ENCODE measurements at regions not wholly inside any gene's neighbourhood (a gene's known extent, or its start where the extent isn't known, plus 50 kb on each side); places are given as distances from the start of the nearest gene placed in this dataset.

DNA sequence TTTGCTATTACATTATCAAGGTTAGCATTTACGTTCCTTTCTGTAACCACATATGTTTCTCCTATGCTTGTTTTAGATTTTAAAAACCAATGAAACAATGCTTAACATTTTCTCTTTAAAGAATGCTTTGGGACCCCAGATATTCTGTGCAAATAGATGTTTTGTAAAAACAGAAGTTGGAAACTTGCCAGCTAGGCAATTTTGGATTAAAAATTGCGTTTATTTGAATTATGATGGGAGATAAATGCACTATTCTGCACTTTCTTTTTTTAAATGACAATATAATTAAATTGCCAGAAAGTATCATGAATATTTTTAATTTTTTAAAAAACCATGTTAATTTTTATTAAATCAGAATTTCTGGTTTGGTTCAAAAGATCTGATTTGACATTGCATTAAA lies 81.6 kb downstream of the MACIR start:
- DNase-seq = no peak

DNA sequence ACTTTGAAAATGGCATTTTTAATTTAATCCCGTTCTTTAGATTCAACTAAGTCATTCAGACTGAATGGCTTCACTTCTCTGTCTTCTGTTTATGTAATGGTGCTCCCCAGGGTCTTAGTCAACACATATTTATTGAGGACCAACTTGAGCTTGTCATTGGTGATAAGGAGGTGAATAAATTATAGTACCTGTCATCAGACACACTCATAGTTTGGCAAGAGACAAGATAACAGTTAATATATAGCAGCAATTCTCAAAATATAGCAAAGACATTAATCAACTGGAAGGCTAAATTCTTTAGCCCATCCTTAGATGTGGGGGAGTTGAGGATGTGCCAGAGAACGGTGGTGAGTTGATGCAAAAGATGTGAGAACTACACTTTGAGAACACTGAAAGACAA lies 78.4 kb downstream of the MACIR start:
- DNase-seq = no peak

DNA sequence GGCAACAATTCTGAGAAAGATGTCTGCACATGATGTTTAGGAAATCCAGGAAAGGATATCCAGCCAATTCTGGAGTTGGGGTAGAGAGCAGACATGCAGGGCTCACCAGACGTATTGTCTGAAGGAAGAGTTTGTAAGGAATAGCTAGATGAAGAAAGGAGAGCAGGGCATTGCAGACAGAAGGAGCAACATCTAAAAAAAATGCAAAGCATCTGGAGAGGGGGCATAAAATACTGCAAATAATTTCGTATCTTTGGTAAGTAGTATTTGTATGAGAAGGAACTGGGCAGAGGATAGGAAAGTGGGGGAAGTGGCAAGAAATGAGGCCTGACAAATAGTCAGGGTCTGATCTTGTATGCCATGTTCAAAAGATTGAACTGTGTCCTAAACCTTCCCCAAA lies 74.8 kb downstream of the MACIR start:
- DNase-seq = no peak

DNA sequence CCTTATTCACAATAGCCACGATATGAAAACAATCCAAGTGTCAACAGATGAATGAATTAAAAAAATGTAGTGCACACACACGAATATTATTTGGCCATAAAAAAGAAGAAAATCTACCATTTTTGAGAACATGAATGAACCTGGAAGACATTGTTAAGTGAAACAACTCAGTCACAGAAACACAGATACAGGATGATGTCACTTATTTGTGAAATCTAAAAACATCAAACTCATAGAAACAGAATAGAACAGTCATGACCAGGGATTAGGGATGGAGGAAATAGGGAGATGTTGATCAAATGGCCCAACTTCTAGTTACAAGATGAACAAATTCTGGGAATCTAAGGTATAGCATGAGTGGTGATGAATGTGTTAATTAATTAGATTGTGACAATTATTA lies 72.3 kb downstream of the MACIR start:
- DNase-seq = no peak

Data from T1000 (cell line).